Nucleus accumbens (tissue), 56 donors: ENCODE measurements at regions not wholly inside any gene's neighbourhood (a gene's known extent, or its start where the extent isn't known, plus 50 kb on each side); places are given as distances from the start of the nearest gene placed in this dataset.

Experiments
- DNase-seq, 56 donors: peaks; one replicate each; lab custom pipeline; 2025; lab: John Stamatoyannopoulos, UW

DNA sequence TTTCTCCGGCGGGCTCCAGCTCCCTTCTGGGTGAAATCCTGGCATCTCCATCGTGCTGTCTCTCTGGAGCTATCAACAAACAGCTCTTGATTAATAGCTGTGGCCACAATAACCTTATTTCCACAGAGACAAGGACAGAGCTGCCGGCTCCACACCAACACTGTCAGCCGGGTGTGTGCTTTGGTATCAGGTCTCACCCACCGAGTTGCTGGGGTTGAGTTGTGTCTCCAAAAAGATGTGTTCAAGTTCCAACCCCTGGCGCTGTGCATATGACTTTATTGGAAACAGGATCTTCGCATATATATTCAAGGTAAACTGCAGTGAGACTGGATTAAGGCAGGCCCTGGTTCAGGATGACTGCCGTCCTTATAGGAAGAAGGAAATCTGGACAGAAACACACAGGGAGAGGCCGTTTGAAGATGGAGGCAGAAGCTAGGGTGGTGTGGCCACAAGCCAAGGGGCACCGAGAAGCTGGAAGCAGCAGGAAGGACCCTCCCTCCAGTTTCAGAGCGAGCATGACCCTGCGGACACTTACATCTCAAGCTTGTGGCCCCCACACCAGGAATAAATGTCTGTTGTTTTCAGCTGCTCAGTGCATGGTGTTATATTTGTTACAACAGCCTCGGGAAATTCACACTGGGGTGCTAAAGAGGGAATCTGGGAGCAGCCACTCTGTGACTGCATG lies 88.4 kb upstream of the TMPRSS2 start:
- no peak for DNase-seq

DNA sequence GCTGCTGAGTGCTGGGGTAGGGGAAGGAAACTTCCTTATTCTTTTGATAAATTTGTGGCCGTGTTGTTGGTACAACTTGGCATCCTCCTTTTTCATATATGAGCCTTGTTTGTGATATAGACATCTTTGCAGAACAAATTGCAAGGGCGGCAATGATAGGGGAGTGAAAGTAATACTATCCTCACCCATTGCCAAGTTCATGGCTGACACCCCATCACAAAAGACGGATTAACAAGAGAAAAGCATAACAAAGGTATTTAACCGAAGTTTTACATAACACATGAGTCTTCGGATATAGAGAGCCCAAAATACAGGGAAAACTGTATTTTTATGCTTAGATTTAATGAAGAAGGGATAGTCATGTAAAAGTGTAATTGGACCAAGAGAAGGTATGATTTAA lies 86.3 kb upstream of the TMPRSS2 start:
- no peak for DNase-seq

DNA sequence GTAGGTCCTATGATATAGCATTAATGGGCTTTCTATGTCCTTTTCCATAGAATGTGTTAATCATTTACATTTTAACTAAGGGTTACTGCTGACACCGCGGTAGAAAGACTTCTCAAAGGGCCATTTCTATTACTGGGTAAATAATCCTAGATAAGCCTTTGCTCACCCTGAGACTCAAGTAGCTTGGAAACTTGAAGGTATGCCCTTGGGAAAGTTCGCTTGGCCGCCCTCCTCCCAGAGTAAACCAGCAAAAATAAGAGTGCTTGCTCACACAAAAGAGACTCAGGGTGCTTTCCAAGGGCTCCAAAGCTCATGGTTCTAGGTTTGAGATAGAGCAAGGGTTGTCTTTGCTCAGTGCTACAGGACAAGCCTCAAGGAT lies 85.8 kb upstream of the TMPRSS2 start:
- no peak for DNase-seq

DNA sequence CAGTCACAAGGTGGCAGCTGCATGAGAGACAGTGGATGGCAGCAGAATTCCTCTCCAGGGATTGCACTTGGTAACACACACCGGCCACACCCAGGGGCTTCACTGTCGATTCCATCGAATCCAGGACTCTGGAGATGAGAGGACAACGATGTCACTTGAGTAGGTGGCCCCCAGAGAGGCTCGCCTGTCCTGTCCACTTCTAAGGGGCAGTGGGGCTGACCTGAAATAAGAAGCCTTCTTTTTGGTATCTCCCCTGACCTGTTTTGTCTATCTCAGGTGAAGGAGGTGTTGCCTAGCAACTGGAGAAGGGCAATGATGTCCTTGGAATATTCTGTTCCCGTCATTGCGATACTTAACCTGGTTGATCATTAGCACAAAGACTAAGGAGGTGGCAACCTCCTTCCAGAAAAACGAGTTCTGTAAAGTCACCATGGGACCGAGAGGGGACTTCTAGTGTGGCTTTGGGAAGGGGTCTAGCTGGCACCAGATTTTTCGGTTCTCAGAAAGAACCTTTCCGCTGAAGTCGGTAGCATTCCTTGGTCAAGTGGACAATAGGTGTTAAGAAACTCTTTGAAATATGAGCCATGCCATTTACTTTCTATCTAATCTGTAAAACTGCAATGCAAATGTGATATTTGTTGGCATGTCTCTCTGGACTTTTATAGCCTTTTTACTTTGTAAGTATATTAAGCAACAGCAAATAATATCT lies 85.2 kb upstream of the TMPRSS2 start:
- DNase-seq, result no peak

DNA sequence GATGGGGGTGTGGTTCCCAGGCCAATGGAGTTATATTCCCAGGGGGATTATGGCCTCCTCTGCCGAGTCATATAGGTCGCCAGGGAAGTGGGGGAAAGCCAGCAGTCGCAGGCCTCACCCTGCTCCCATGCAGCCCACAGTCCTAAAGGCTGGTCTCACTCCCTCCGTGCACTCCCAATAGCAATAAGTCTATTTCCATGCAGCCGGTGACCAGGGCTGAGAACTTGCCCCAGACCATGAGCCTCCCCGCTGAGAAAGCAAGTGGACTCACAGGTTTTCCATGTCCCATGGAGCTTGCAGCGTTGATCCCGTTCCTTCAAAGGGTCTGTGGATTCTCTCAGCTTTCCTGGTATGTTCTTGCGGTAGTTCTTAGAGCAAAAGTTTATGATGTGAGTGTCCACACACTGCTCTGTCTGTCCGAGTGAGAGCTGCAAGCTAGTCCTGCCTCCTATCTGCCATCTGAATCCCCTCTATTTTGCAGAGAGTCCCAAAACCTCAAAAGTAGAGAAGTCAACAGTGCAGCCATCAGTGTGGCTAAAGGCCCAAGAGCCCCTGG lies 81.7 kb upstream of the TMPRSS2 start:
- no peak for DNase-seq

DNA sequence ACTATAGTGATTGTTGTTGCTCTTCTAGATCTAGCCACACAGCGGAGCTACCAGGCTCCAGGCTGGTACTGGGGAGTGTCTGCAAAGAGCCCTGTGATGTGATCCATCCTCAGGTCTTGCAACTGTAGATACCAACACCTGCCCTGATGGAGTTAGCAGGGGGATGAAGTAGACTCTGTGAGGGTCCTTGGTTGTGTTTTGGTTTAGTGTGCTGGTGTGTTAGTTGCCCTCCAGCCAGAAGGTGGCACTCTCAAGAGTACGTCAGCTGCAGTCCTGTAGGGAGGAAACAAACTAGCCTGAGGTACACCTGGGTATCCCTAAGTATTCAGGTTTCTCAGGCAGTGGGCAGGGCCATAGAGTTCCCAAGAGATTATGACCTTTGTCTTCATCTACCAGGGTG lies 81.2 kb upstream of the TMPRSS2 start:
- DNase-seq, result no peak

DNA sequence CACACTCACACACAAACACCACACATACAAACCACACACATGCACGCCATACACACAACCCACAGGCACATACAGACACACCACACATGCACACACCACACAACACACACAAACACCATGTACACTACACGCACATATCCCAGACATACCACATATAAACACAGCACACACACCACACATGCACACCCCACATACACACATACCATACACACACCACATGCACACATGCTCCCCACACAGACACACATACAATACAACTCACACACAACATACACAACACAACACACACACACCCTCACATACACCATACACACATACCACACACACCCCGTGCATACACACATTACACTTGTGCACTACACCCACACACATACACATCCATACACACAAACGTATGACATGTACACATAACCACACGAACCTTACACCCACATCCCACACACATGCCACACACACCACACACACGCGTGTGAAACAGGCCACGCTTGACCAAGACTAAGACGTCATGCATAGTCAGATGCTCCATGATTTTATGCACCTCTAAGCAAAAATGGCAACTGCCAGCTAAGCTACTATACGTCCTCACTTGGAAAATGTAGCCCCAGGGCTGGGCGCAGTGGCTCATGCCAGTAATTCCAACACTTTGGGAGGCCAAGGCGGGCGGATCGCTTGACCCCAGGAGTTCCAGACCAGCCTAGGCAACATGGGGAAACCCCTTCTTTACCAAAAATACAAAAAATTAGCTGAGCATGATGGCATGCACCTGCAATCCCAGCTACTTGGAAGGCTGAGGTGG lies 77.4 kb upstream of the TMPRSS2 start:
- DNase-seq, result no peak

DNA sequence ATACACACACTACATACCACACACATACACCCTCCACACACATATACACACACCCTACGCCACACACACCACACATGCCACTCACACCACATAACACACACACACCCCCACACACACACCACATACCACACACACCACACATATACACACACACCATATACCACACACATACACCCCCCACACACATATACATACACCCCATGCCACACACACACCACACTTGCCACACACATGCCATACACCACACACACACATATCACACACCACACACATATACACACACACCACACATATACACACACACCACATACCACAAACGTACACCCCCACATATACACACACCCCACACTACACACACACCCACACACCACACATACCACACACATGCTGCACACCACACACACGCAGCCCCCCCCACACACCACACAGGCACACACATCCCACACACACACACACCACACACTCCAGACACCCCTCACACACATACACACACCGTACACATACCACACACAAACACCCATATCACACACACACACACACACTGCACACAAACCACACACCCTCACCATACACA lies 76.7 kb upstream of the TMPRSS2 start:
- DNase-seq, result no peak

DNA sequence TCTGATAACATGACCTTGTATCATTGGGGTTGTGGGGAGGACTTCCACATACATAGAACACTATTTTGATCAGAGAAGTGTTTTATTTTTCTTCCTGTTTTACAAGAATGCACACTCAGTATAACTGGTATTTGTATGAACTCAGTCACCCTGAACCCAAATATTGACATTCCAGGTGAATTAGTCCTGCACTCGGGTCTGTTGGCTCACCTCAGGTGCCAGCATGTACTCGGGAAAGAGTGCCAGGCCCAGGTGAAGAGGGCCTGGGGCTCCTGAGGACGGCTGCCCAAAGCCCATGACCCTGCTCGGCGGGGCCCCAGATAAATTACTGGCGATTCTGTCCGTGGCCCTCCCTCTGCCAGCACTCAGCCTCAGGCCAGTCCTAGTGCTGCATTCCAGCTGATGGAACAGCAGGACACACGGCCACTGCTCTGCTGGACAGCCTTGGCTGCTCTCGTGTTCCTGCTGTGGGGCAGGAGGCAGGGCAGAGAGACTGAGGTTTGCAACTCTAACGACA lies 75.4 kb upstream of the TMPRSS2 start:
- DNase-seq, result no peak

DNA sequence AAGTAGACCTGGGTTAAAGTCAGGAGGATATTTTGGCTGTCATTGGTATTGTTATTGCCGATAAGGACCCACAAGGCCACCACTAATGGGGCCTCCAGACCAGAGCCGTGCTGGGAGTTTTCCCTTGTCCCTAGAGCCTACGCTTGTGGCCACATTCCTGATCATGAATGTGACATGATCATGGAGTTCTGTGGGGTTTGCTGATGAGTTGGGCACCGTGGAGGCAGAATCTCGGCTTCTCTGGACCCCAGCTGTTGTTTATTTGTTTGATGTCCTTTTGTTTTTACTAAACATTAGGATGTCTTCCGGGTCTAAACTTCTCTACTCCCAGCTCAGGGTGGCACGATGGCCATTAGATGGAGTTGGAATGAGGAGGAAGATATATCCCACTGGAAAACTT lies 74.9 kb upstream of the TMPRSS2 start:
- DNase-seq, result no peak

DNA sequence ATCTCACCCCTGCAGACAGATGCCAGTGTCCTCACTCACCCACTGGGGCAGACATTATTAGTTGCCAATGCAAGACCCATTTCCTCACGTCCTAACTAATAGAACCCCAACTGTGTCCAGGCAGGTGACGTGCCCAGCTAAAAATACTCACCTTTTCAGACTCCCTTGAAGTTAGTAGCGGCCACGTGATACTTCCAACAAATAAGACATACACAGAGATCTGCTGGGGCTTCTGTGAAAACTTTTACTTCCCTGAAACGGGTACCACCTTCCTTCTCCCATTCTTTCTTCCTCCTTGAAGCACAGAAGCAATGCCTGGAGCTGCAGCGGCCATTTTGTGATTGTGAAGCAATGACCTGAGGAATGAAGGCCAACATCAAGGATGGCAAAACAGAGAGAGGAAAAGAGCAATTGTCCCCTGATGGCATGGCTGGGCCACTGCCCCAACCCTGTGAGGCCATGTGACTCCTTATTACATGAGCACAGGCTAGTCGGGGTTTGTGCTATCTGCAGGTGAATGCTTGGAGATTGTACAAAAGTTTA lies 74.4 kb upstream of the TMPRSS2 start:
- no peak for DNase-seq

DNA sequence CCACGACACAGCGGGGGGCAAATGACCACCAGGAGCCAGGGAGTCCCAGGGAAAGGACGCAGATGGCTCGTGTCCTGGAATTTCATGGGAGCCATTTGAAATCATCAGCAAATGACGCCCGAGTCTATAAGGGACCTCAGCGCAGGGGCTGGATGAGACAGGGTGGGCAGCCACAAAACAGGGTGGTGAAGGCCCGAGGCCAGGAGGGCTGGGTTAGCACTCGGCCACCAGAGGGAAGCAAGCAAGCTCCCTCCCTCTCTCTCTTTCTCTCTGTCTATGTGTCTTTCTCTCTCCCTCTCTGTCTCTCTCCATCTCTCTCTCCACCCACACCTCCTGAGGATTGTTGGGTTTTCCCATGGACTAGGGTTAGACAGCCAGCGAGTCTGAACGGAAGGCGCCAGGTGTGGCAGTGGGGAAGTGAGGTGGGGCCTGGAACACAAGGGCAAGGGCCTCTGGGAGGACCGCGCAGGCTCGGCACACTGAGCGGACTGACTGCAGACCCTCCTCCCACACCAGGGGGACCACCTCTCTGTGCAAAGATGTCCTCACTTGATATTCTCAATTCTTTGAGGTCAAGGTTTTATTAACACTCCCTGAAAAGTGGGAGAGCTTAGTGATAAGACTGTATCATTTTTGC lies 73.8 kb upstream of the TMPRSS2 start:
- no peak for DNase-seq

DNA sequence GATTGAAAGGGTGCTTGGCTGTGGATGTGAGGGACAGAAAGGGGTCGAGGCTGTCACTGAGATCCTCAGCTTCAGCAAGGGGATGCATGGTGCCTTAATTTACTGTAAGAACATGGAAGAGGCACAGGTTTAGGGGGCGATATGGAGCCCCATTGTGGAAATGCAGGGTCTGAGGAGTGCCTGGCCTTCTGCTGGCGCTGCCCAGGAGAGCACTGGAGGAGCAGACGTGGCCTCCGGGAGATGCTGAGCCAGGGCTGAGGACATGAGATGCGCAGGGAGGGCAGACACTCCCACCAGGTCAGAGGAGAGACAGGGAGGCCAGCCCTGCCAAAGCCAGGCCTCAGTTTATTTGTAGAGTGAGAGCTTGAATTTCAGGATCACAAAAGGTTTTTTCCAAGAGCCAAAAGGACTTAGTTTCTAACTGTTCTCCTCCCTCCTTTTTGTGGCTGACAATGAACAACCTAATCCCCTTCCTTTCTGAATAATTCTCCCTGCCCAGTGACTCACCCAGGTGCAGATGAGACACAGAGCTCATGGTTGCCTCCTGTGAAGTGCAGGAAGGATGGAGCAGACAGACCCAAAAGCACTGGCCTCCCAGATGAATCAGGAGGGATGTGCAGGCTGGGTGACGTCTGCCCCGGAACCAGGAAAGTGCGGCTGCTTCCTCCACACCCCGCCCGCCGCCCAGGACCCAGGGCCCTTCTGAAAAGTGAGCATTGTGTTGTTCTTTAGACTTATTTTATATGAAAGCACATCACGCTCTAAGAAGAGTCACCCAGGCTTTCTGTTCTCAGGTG lies 73.0 kb upstream of the TMPRSS2 start:
- DNase-seq, result no peak

DNA sequence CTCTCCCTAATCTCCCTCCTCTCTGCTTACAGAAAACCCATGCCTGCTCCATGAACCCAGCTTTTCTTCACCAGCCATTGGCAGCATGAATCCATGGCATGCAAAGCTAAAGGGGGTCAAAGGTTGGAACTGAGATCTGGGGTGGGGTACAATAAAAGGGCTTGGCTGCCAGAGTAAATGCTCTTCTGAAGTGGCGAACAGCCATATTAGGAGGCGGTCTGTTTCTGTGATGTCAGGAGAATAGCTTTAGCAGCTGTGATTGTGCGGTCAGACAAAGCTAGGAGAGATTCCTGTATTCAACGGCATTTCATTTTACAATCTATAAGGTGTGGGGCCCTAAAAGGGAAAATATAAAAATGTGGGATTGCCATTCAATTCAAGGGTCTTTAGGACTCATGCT lies 71.7 kb upstream of the TMPRSS2 start:
- DNase-seq, result no peak

DNA sequence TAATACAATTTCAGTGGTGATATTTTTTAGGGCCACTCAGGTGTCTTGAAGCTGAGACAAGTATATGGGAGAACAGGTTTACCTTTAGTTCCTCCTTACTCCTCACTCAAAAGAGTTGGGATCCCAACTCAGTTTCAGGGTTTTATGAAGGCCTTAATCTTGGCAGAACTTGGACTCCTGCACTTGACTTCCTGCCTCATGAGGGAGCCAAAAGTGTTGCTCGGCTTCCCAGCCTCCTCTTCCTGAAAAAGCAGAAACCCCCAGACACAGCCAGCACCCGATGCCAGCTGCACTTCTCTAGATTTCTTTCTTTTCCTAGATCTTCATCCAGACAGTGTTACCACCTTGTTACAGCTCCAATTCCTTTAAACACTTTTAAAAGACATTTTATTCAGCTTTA lies 70.8 kb upstream of the TMPRSS2 start:
- no peak for DNase-seq

DNA sequence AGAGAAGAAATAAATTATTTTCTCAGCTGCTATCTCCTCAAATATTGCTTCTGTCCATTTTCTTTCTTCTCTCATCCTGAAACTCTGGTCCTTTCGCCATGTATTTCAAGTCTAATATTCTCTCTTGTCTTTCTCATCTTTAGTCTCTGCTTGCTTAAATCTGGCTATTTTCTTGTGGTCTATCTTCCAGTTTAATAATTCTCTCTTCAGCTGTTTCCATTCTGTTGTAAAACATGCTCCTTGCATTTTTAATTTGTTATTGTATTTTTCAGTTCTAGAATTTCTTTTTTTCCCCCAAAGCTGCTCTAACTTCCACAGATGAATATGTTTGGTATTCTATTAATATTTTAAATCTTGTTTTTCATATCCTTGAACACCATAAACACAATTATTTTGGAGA lies 70.1 kb upstream of the TMPRSS2 start:
- no peak for DNase-seq

DNA sequence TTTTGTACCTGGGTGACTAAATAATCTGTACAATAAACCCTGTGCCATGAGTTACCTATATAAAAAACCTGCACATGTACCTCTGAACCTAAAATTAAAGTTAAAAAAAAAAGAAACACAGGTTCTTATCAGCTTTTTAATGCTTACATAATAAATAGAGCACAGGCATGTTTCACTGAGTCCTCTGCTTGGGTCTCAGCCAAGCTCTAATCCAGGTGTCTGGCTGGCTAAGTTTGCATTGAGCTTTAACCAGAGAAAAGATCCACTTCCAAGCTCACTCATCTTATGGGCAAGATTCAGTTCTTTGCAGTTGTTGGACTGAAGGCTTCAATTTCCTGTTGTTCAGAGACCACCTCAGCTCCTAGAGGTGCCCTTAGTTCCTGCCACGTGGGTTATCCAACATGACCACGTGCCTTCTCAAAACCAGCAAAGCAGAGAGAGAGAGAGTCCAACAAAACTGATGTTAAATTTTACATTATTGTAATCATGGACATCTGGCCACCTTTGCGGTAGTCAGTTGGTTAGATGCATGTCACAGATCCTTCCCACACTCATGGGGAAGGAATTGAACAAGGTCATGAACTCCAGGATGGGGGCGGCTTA lies 68.2 kb upstream of the TMPRSS2 start:
- no peak for DNase-seq

DNA sequence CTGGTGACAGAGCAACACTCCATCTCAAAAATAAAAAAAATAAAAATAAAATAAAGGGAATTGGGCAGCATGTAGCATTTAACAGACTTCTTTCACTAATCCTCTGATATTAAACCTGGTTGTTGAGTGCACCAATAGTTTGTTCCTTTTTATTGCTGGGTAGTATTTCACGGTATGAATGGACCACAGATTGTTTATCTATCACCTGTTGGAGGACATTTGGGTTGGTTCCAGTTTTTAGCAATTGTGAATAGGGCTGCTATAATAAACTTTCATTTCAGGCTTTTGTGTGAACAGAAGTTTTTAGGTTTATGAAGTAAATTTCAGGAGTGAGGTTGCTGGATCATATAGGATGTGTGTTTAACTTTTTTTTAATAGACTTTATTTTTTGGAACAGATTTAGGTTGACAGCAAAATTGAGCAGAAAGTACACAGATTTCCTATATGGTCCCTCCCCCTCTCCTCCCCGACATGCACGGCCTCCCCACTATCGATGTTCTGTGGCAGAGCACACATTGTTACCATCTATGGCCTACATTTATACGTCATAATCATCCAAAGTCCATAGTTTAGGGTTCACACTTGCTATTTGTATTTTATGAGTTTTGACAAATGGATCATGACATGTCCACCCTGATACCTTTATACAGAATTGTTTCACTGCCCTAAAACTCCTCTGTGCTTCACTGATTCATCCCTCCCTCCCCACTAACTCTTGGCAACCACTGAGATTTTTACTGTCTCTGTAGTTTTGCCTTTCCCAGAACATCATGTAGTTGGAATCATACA lies 66.1 kb upstream of the TMPRSS2 start:
- DNase-seq, result no peak
